DOHH2 (cell line): ENCODE measurements at regions not wholly inside any gene's neighbourhood (a gene's known extent, or its start where the extent isn't known, plus 50 kb on each side); places are given as distances from the start of the nearest gene placed in this dataset.

ENCODE experiments used
- CTCF ChIP-seq: fragments of 200-600 bp; sonication (generic); IDR thresholded peaks from one replicate; pipeline ENCODE4 v1.5.1; 2014; ENCODE audit warnings: antibody characterized with exemption, mild to moderate bottlenecking, low read depth, low read length; ENCODE audit not compliant: poor library complexity, severe bottlenecking
- EZH2phosphoT487 ChIP-seq: fragments of 200-600 bp; sonication (generic); IDR thresholded peaks from 2 replicates; pipeline ENCODE4 v1.6.1; 2017; ENCODE audit warnings: borderline replicate concordance, mild to moderate bottlenecking, antibody characterized with exemption, low read length, moderate library complexity, mixed read lengths

GRCh38 chr3:18635215-18635614 is 210.1 kb upstream of the SATB1 start:
- TF ChIP-seq CTCF (no peak), EZH2phosphoT487 (no peak)
